22Rv1 (cell line): ENCODE measurements at regions not wholly inside any gene's neighbourhood (a gene's known extent, or its start where the extent isn't known, plus 50 kb on each side); places are given as distances from the start of the nearest gene placed in this dataset.

Experiments used
- ZFX ChIP-seq: fragments of 450-650 bp; IDR thresholded peaks from 2 replicates; pipeline ENCODE4 v1.6.1; 2017; ENCODE audit warnings: antibody characterized with exemption, borderline replicate concordance
- TF ChIP-seq, protein P1 (sequence below): fragments of 450-650 bp; IDR thresholded peaks from 2 replicates; pipeline ENCODE4 v1.5.1; 2017; ENCODE audit warnings: mild to moderate bottlenecking

DNA sequence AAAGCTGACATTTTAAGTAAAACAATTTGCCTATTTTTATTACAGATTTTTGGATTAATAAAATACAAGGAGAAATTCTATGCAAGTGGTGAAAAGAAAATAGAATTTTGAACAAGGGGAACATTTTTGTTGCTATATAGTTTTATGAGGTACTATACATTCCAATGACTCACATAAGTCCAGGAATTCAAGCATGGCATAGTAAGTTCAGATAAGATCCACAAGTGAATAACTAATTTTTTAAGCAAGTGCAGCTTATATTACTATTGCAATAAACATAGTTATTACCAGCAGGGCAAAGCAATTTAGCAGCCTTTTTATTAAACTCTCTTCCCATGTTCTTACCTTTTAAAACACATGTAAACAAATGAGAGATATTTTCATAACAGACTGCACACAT is 1123.5 kb upstream of the LRRN3 start:
- TF ChIP-seq, protein P1, sequence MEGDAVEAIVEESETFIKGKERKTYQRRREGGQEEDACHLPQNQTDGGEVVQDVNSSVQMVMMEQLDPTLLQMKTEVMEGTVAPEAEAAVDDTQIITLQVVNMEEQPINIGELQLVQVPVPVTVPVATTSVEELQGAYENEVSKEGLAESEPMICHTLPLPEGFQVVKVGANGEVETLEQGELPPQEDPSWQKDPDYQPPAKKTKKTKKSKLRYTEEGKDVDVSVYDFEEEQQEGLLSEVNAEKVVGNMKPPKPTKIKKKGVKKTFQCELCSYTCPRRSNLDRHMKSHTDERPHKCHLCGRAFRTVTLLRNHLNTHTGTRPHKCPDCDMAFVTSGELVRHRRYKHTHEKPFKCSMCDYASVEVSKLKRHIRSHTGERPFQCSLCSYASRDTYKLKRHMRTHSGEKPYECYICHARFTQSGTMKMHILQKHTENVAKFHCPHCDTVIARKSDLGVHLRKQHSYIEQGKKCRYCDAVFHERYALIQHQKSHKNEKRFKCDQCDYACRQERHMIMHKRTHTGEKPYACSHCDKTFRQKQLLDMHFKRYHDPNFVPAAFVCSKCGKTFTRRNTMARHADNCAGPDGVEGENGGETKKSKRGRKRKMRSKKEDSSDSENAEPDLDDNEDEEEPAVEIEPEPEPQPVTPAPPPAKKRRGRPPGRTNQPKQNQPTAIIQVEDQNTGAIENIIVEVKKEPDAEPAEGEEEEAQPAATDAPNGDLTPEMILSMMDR = no peak
- no peak for TF ChIP-seq ZFX
